ENCODE measurements at regions not wholly inside any gene's neighbourhood (a gene's known extent, or its start where the extent isn't known, plus 50 kb on each side); places are given as distances from the start of the nearest gene placed in this dataset.
"Not testable (repeated sequence)": the region's sequence is repeated elsewhere in the genome, so short reads cannot be mapped to it uniquely, and the experiment has no call there.

- Mint-ChIP-seq H3K4me3 (no peak overlapping the region), H3K36me3 (ENCODE audit: low read depth) (no peaks in the 10 kb centered on the region), H3K27me3 (no peaks in the 10 kb centered on the region), H3K4me1 (no peaks in the 10 kb centered on the region), H3K27ac (no peak overlapping the region), H3K9me3 (ENCODE audit: low read depth) (peaks cover 6% of the 10 kb centered on the region)
- CTCF ChIA-PET: no interaction called here
- ATAC-seq (no peak), DNase-seq (no peak)
- intact Hi-C loops (cut with DNase I, micrococcal nuclease): no loop called here
- POLR2A ChIA-PET: no interaction called here
Measured at GRCh38 chr6:74458536-74458935, 747.3 kb downstream of the COL12A1 start.

- no peak overlapping the region for H3K4me3 Mint-ChIP-seq
- no peaks in the 10 kb centered on the region for H3K36me3 Mint-ChIP-seq (ENCODE audit: low read depth)
- H3K4me1 Mint-ChIP-seq: no peaks in the 10 kb centered on the region
- H3K27me3 Mint-ChIP-seq: no peaks in the 10 kb centered on the region
- ChIA-PET POLR2A (no interaction called here), CTCF (no interaction called here)
- H3K9me3 Mint-ChIP-seq (ENCODE audit: low read depth): no peaks in the 10 kb centered on the region
- no peak for ATAC-seq
- H3K27ac Mint-ChIP-seq: no peak overlapping the region
- no peak for DNase-seq
- intact Hi-C loops (cut with DNase I, micrococcal nuclease): no loop called here
Measured at GRCh38 chr6:74455786-74456185, 750.1 kb downstream of the COL12A1 start.

- no peaks in the 10 kb centered on the region for H3K27me3 Mint-ChIP-seq
- intact Hi-C loops (cut with DNase I, micrococcal nuclease): no loop called here
- no peaks in the 10 kb centered on the region for H3K4me1 Mint-ChIP-seq
- no peak overlapping the region for H3K27ac Mint-ChIP-seq
- no peak for ATAC-seq
- no peaks in the 10 kb centered on the region for H3K9me3 Mint-ChIP-seq (ENCODE audit: low read depth)
- ChIA-PET CTCF (no interaction called here), POLR2A (no interaction called here)
- H3K4me3 Mint-ChIP-seq: no peak overlapping the region
- H3K36me3 Mint-ChIP-seq (ENCODE audit: low read depth): no peaks in the 10 kb centered on the region
- DNase-seq: no peak
Measured at GRCh38 chr6:74451953-74452352, 753.9 kb downstream of the COL12A1 start.

- H3K4me3 Mint-ChIP-seq: no peak overlapping the region
- H3K27me3 Mint-ChIP-seq: no peaks in the 10 kb centered on the region
- H3K36me3 Mint-ChIP-seq (ENCODE audit: low read depth): no peaks in the 10 kb centered on the region
- no peak overlapping the region for H3K27ac Mint-ChIP-seq
- POLR2A ChIA-PET: no interaction called here
- no peaks in the 10 kb centered on the region for H3K9me3 Mint-ChIP-seq (ENCODE audit: low read depth)
- no peaks in the 10 kb centered on the region for H3K4me1 Mint-ChIP-seq
- CTCF ChIA-PET: no interaction called here
- DNase-seq (no peak), ATAC-seq (no peak)
- intact Hi-C loops (cut with DNase I, micrococcal nuclease): no loop called here
Measured at GRCh38 chr6:74448850-74449249, 752.8 kb downstream of the CD109 start.

GRCh38 chr6:74447013-74447412 is 751.0 kb downstream of the CD109 start:
- no peaks in the 10 kb centered on the region for H3K4me1 Mint-ChIP-seq
- no peaks in the 10 kb centered on the region for H3K9me3 Mint-ChIP-seq (ENCODE audit: low read depth)
- H3K4me3 Mint-ChIP-seq: no peak overlapping the region
- intact Hi-C loops (cut with DNase I, micrococcal nuclease): no loop called here
- POLR2A ChIA-PET: no interaction called here
- no peaks in the 10 kb centered on the region for H3K27me3 Mint-ChIP-seq
- no peak for DNase-seq
- no peaks in the 10 kb centered on the region for H3K36me3 Mint-ChIP-seq (ENCODE audit: low read depth)
- CTCF ChIA-PET: no interaction called here
- ATAC-seq: no peak
- no peak overlapping the region for H3K27ac Mint-ChIP-seq

- Mint-ChIP-seq H3K27me3 (no peaks in the 10 kb centered on the region), H3K9me3 (ENCODE audit: low read depth) (peaks cover 5% of the 10 kb centered on the region), H3K36me3 (ENCODE audit: low read depth) (no peaks in the 10 kb centered on the region), H3K4me1 (no peaks in the 10 kb centered on the region), H3K4me3 (no peak overlapping the region), H3K27ac (no peak overlapping the region)
- POLR2A ChIA-PET: no interaction called here
- ATAC-seq: no peak
- intact Hi-C loops (cut with DNase I, micrococcal nuclease): no loop called here
- CTCF ChIA-PET: no interaction called here
- no peak for DNase-seq
Measured at GRCh38 chr6:74439123-74439811, 743.3 kb downstream of the CD109 start.

- POLR2A ChIA-PET; CTCF ChIA-PET; H3K4me3 Mint-ChIP-seq; ATAC-seq; intact Hi-C loops (cut with DNase I, micrococcal nuclease); H3K36me3 Mint-ChIP-seq (ENCODE audit: low read depth); H3K27me3 Mint-ChIP-seq; DNase-seq; H3K27ac Mint-ChIP-seq; H3K9me3 Mint-ChIP-seq (ENCODE audit: low read depth); H3K4me1 Mint-ChIP-seq: not testable (repeated sequence)
Measured at GRCh38 chr6:74438395-74438794, 742.4 kb downstream of the CD109 start.

GRCh38 chr6:74434171-74434570 is 738.2 kb downstream of the CD109 start:
- POLR2A ChIA-PET: no interaction called here
- Mint-ChIP-seq H3K4me3 (no peak overlapping the region), H3K9me3 (ENCODE audit: low read depth) (peaks cover 5% of the 10 kb centered on the region), H3K36me3 (ENCODE audit: low read depth) (no peaks in the 10 kb centered on the region), H3K4me1 (no peaks in the 10 kb centered on the region), H3K27me3 (no peaks in the 10 kb centered on the region), H3K27ac (no peak overlapping the region)
- DNase-seq (no peak), ATAC-seq (no peak)
- CTCF ChIA-PET: no interaction called here
- intact Hi-C loops (cut with DNase I, micrococcal nuclease): no loop called here

GRCh38 chr6:74431873-74432580 is 736.0 kb downstream of the CD109 start:
- ATAC-seq (no peak), DNase-seq (no peak)
- intact Hi-C loops (cut with DNase I, micrococcal nuclease): no loop called here
- H3K27ac Mint-ChIP-seq: no peak overlapping the region
- H3K36me3 Mint-ChIP-seq (ENCODE audit: low read depth): no peaks in the 10 kb centered on the region
- CTCF ChIA-PET: interaction anchor here (0.6 kb wide), 1 partner anchor 383 kb away, joined by 3 read pairs; no protein-coding TSS in a partner anchor
- no peaks in the 10 kb centered on the region for H3K27me3 Mint-ChIP-seq
- POLR2A ChIA-PET: interaction anchor here (0.7 kb wide), 1 partner anchor 224 kb away, joined by 4 read pairs; no protein-coding TSS in a partner anchor
- H3K9me3 Mint-ChIP-seq (ENCODE audit: low read depth): peaks cover 9% of the 10 kb centered on the region
- no peak overlapping the region for H3K4me3 Mint-ChIP-seq
- H3K4me1 Mint-ChIP-seq: no peaks in the 10 kb centered on the region

- Mint-ChIP-seq H3K9me3 (ENCODE audit: low read depth) (peaks cover 11% of the 10 kb centered on the region), H3K27ac (no peak overlapping the region), H3K4me3 (no peak overlapping the region), H3K27me3 (no peaks in the 10 kb centered on the region), H3K4me1 (no peaks in the 10 kb centered on the region), H3K36me3 (ENCODE audit: low read depth) (no peaks in the 10 kb centered on the region)
- intact Hi-C loops (cut with DNase I, micrococcal nuclease): no loop called here
- ATAC-seq (no peak), DNase-seq (no peak)
- ChIA-PET POLR2A (no interaction called here), CTCF (no interaction called here)
Measured at GRCh38 chr6:74420221-74420620, 724.2 kb downstream of the CD109 start.

- H3K4me3 Mint-ChIP-seq: no peak overlapping the region
- DNase-seq (no peak), ATAC-seq (no peak)
- H3K36me3 Mint-ChIP-seq (ENCODE audit: low read depth): no peaks in the 10 kb centered on the region
- intact Hi-C loops (cut with DNase I, micrococcal nuclease): loop anchor here in 1 of 2 experiments (10.0 kb wide), 1 partner anchor 790 kb away; the partner anchor contains the start of gene COL12A1
- H3K9me3 Mint-ChIP-seq (ENCODE audit: low read depth): peaks cover 4% of the 10 kb centered on the region
- no peak overlapping the region for H3K27ac Mint-ChIP-seq
- no peaks in the 10 kb centered on the region for H3K4me1 Mint-ChIP-seq
- CTCF ChIA-PET: no interaction called here
- POLR2A ChIA-PET: no interaction called here
- no peaks in the 10 kb centered on the region for H3K27me3 Mint-ChIP-seq
Measured at GRCh38 chr6:74415056-74415455, 719.1 kb downstream of the CD109 start.

- intact Hi-C loops (cut with DNase I, micrococcal nuclease): loop anchor here in 1 of 2 experiments (10.0 kb wide), 1 partner anchor 794 kb away; the partner anchor contains the start of gene COL12A1
- ATAC-seq: no peak
- Mint-ChIP-seq H3K9me3 (ENCODE audit: low read depth) (no peaks in the 10 kb centered on the region), H3K27me3 (no peaks in the 10 kb centered on the region), H3K27ac (no peak overlapping the region), H3K4me3 (no peak overlapping the region), H3K36me3 (ENCODE audit: low read depth) (no peaks in the 10 kb centered on the region), H3K4me1 (no peaks in the 10 kb centered on the region)
- ChIA-PET CTCF (no interaction called here), POLR2A (no interaction called here)
- no peak for DNase-seq
Measured at GRCh38 chr6:74410630-74411029, 714.6 kb downstream of the CD109 start.

Measured in activated CD4-positive, alpha-beta T cell treated with anti-CD3 and anti-CD28 coated beads for 36 hours (primary cell).